Fibroblast of pulmonary artery (primary cell): ENCODE measurements at regions not wholly inside any gene's neighbourhood (a gene's known extent, or its start where the extent isn't known, plus 50 kb on each side); places are given as distances from the start of the nearest gene placed in this dataset.

Experiments used
- DNase-seq: peaks from one replicate; pipeline ENCODE4 v3.0.0-alpha.2; 2010; ENCODE audit warnings: low read depth
- H3K4me3 ChIP-seq: replicated peaks from 2 replicates; pipeline ENCODE4 v1.5.1; 2011; ENCODE audit warnings: low read depth, mild to moderate bottlenecking, control low read depth, low read length, moderate library complexity
- TF ChIP-seq, protein P1 (sequence below): IDR thresholded peaks from 2 replicates; pipeline ENCODE4 v1.5.1; 2011; ENCODE audit warnings: mild to moderate bottlenecking, control low read depth, low read length, inconsistent platforms; ENCODE audit errors: missing control alignments

DNA sequence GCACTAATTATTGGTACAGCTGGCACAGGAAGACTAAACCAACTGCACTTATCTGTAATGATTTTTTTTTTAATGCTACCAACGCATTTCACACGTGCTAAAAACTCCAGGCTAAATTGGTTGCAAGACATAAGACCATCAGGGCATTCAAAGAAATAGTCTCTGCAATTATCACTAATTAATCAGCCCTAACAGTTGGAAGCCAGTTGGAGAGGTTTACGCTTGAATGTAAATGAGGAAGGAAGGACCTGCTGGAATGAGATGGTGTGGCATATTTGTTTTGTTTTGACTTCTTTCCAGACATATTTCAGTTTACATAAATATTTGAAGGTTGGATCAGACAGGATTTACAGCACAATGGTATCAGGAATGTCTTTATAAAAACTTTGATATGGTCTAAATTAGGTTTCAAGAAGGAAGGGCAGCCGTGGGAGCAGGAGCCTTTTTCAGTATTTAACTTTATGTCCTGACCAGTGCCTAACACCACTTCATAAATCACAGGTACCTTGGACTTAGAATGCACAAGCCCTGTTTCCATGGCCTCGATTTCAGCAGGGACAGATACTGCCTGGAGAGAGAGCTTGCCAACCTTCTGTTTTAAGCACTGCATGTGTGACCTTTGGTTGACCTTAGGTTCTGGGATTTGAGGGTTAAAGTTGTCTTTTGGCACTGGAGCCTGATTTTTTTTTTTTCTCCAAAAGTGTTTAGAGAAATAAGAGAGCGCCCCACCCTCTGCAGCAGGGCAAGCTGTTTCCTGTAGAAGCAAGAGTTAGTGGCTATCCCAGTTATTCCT is 199.8 kb upstream of the MAP3K1 start:
- H3K4me3 ChIP-seq = no peak overlapping the region
- DNase-seq = no peak
- TF ChIP-seq, protein P1, sequence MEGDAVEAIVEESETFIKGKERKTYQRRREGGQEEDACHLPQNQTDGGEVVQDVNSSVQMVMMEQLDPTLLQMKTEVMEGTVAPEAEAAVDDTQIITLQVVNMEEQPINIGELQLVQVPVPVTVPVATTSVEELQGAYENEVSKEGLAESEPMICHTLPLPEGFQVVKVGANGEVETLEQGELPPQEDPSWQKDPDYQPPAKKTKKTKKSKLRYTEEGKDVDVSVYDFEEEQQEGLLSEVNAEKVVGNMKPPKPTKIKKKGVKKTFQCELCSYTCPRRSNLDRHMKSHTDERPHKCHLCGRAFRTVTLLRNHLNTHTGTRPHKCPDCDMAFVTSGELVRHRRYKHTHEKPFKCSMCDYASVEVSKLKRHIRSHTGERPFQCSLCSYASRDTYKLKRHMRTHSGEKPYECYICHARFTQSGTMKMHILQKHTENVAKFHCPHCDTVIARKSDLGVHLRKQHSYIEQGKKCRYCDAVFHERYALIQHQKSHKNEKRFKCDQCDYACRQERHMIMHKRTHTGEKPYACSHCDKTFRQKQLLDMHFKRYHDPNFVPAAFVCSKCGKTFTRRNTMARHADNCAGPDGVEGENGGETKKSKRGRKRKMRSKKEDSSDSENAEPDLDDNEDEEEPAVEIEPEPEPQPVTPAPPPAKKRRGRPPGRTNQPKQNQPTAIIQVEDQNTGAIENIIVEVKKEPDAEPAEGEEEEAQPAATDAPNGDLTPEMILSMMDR = no peak

DNA sequence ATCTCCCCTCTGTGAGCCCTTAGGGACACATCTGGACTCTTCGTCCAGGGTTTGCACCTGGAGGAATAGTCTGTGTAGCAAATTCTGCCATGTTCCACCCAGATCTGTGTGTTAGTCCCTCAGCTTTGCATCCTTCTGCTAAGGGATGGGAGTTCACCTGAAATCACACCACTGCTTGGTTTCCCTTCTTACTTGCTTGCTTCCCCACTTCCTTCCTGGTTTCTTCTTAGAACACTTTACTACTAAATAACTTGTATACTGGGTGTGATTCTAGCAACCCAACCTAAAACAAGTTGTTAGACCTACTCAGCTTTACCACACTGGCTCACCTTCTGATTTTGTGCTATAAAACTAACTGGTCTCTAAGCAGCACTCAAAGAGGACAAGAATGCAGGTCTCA is 202.6 kb upstream of the MAP3K1 start:
- TF ChIP-seq, protein P1 = no peak
- no peak for DNase-seq
- no peak overlapping the region for H3K4me3 ChIP-seq

- no peak overlapping the region for H3K4me3 ChIP-seq
- TF ChIP-seq, protein P1 = no peak
- DNase-seq = no peak
Observed at GRCh38 chr5:56612353-56612752, 203.0 kb upstream of the MAP3K1 start.

DNA sequence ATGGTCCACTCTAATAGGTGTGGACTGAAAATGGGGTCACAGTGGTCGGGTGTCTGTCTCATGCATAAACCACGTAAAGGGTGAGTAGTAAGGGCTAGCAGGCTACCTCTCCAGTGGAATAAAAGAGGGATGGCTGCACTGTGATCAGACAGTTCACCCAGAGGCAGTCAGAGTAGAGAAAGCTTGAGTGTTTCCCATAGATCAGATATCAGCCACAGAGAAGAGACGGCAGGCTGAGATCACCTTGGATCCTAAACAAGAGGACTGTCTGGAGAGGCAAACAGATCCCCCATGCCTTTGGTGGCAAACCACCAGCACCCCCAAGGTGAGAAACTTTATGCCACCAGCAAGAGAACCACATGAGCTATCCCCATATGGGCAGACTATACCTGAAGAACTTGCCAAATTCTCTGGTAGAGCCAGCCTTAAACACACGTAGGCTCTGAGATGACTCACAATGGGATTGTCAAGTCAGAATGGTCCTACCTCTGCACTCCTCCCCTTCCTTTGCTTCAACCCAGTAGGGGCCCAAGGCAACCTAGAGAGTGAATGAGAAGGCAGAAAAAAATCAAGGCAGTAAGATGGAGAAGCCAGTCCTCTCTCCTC is 205.2 kb upstream of the MAP3K1 start:
- no peak for DNase-seq
- TF ChIP-seq, protein P1 = no peak
- no peak overlapping the region for H3K4me3 ChIP-seq

DNA sequence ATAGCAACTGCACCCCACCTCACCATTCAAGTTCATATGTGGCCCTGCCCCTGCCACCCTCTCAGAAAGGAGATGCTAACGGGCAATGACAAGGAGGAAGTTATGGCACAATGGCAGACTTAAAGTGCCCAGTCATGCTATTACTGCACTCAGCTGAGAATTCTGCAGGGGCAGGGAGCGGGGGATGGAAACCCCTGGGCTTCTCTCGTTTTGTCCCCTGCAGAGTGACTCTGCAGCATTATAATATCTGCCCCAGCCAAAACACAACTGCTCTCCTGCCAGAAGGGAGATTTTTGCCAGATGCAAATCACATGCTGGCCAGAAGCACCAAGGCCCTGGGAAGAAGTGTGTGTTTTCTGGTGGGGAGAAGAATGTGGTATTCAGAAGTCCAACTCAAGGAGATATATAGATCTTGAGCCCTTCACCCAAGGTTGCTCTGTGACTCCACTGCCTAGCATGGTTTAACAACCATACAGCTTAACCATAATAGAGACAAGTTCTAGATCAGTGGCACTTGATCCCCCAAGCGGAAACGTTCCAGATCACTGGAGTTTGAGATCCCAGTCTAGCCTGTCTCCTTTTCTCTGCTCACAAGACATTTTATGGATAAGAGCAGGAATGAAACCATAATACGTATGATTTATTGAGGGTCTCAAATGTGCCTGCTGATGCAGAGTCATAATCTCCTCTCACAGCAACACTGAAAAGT is 207.0 kb upstream of the MAP3K1 start:
- TF ChIP-seq, protein P1 = no peak
- H3K4me3 ChIP-seq = no peak overlapping the region
- no peak for DNase-seq

GRCh38 chr5:56607551-56607950 is 207.8 kb upstream of the MAP3K1 start:
- DNase-seq = no peak
- TF ChIP-seq, protein P1 = no peak
- H3K4me3 ChIP-seq = no peak overlapping the region
